Small intestine (tissue), 7 donors: ENCODE measurements at regions not wholly inside any gene's neighbourhood (a gene's known extent, or its start where the extent isn't known, plus 50 kb on each side); places are given as distances from the start of the nearest gene placed in this dataset.

Experiments
- DNase-seq, 2 donors: peaks; one replicate each; pipeline versions ENCODE4 v3.0.0 to v3.0.0-alpha.2; 2013
- FAIRE-seq: peaks from 2 replicates; lab custom pipeline; 2012; peaks lifted over from hg19 to GRCh38; lab: Jason Lieb, UNC
- H3K27ac ChIP-seq, 3 donors: one replicate each; pipeline ENCODE4 v1.5.1; 2013; ENCODE audit warnings: low read length in 2 of 3, mild to moderate bottlenecking in 2 of 3, control low read depth in 1 of 3, inconsistent platforms in 1 of 3, low read depth in 1 of 3, moderate library complexity in 1 of 3
- H3K27me3 ChIP-seq, 3 donors: one replicate each; pipeline ENCODE4 v1.6.1; 2013; ENCODE audit warnings: low read length in 3 of 3, inconsistent platforms in 1 of 3; ENCODE audit not compliant: control insufficient read depth in 3 of 3, insufficient read depth in 3 of 3
- H3K36me3 ChIP-seq, 3 donors: one replicate each; pipeline ENCODE4 v1.6.1; 2013; ENCODE audit warnings: low read length in 3 of 3, inconsistent platforms in 1 of 3, low read depth in 1 of 3, mild to moderate bottlenecking in 1 of 3, moderate library complexity in 1 of 3; ENCODE audit not compliant: control insufficient read depth in 3 of 3, insufficient read depth in 2 of 3
- H3K4me1 ChIP-seq, 3 donors: one replicate each; pipeline ENCODE4 v1.6.1; 2013; ENCODE audit warnings: low read length in 2 of 3, inconsistent platforms in 1 of 3, low read depth in 1 of 3, mild to moderate bottlenecking in 1 of 3, moderate library complexity in 1 of 3; ENCODE audit not compliant: control insufficient read depth in 3 of 3, insufficient read depth in 2 of 3
- H3K4me3 ChIP-seq, 3 donors: one replicate each; pipeline ENCODE4 v1.5.1; 2013; ENCODE audit warnings: low read length in 3 of 3, control low read depth in 1 of 3, inconsistent platforms in 1 of 3, low read depth in 1 of 3, mild to moderate bottlenecking in 1 of 3, moderate library complexity in 1 of 3
- H3K9me3 ChIP-seq, 2 donors: one replicate each; pipeline ENCODE4 v1.6.1; 2013; ENCODE audit warnings: low read depth in 1 of 2, low read length in 1 of 2; ENCODE audit not compliant: control insufficient read depth in 2 of 2, insufficient read depth in 1 of 2
- WGBS, 3 donors: extraction: QIAGEN DNeasy Blood & Tissue Kit; methylation state at CpG; one replicate each; pipeline ENCODE4 v1.1.7; 2013; 5-methylcytosine and 5-hydroxymethylcytosine counted together
- donor health status: healthy with polysubstance abuse.
- donor health status: control.
- donor health status: control.
- donor health status: Bipolar disorder and iron deficiency.
- donor health status: healthy.

GRCh38 chr12:92608151-92609091 lies 94.4 kb upstream of the PLEKHG7 start:
- Histone ChIP-seq H3K9me3 (no peaks in the 10 kb centered on the region), H3K36me3 (no peaks in the 10 kb centered on the region), H3K4me3 (no peak overlapping the region), H3K4me1 (no peaks in the 10 kb centered on the region), H3K27me3 (no peaks in the 10 kb centered on the region), H3K27ac (no peak overlapping the region)
- FAIRE-seq (no peak), DNase-seq (peak; percentile 63 to 68)
- 28 to 36% (median 34%) methylated on average over 8 of the region's 8 CpGs for WGBS, 3 donors

DNA sequence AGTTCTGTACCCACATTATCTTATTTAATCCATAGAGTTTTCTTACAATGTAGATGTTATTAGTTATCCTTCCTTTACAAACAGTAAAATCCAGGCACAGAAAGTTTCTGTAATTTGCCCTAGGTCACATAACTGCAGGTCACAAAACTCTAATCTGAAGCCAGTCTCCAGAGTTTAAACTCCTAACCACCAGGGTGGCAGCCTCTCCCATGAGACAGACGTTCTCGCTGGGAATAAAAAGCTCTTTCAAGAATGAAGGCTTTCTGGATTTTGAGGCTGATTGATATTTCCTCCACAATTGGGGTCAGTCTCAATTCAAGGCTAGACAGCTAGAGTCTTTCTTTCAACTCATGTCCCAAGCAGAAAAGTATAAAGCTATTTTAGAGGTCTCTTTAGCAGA lies 95.8 kb upstream of the PLEKHG7 start:
- Histone ChIP-seq H3K36me3 (no peaks in the 10 kb centered on the region), H3K9me3 (peaks cover 0 to 1% of the 10 kb centered on the region in 2 donors), H3K27me3 (no peaks in the 10 kb centered on the region), H3K27ac (no peak overlapping the region), H3K4me3 (no peak overlapping the region), H3K4me1 (no peaks in the 10 kb centered on the region)
- WGBS, 3 donors, result 82 to 92% (median 82%) methylated on average over 2 of the region's 2 CpGs
- DNase-seq (no peak), FAIRE-seq (no peak)

DNA sequence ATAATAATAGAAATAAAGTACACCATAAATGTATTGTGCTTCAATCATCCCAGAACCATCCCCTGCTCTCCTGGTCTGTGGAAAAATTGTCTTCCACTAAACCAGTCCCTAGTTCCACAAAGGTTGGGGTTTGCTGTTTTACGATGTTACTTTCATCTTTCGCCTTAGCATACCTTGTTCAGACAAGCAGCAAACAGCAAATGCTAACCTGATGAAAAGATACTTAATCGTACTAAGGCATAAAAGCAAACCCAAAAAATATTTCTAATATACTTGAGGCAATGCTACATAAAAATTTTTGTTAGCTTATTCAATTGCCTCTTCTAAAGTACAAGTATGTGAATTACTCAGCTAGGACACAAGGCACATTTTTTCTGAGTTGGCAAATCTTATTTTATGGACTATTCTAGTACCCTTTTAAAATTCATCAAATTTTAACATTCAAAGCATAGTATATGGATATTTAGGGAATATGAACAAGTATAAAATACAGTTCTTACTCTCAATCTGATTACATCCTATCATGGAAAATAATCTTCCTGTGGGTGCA lies 97.1 kb upstream of the PLEKHG7 start:
- no peaks in the 10 kb centered on the region for H3K36me3 ChIP-seq
- FAIRE-seq, result no peak
- no peak overlapping the region for H3K4me3 ChIP-seq
- H3K27ac ChIP-seq, result no peak overlapping the region
- WGBS, 3 donors, result 63 to 91% (median 91%) methylated on average over 3 of the region's 3 CpGs
- no peak for DNase-seq
- no peaks in the 10 kb centered on the region for H3K4me1 ChIP-seq
- H3K27me3 ChIP-seq, result no peaks in the 10 kb centered on the region
- peaks cover 0 to 6% of the 10 kb centered on the region in 2 donors for H3K9me3 ChIP-seq

DNA sequence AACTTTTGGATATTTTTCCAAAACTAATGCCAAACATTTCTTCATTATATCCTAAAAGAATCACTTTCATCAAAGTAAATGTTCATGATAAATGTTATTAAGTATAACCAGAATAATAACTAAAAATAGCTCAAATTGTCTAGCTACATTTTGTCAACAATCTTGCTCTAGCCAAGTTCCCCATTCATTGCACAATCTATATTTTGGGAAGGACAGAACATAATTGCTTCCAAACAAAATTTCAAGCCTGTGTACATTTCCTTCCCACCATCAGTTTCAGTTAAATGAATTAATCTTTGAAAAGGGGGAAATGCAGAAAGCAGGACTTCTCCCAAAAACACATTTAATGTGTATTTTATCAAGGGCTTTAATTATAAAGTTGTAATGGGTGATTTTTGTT lies 98.0 kb upstream of the PLEKHG7 start:
- H3K4me3 ChIP-seq, result no peak overlapping the region
- H3K9me3 ChIP-seq, result peaks cover 0 to 15% of the 10 kb centered on the region in 2 donors
- no peak for FAIRE-seq
- H3K27me3 ChIP-seq, result no peaks in the 10 kb centered on the region
- H3K4me1 ChIP-seq, result no peaks in the 10 kb centered on the region
- no peaks in the 10 kb centered on the region for H3K36me3 ChIP-seq
- no peak overlapping the region for H3K27ac ChIP-seq
- no peak for DNase-seq

DNA sequence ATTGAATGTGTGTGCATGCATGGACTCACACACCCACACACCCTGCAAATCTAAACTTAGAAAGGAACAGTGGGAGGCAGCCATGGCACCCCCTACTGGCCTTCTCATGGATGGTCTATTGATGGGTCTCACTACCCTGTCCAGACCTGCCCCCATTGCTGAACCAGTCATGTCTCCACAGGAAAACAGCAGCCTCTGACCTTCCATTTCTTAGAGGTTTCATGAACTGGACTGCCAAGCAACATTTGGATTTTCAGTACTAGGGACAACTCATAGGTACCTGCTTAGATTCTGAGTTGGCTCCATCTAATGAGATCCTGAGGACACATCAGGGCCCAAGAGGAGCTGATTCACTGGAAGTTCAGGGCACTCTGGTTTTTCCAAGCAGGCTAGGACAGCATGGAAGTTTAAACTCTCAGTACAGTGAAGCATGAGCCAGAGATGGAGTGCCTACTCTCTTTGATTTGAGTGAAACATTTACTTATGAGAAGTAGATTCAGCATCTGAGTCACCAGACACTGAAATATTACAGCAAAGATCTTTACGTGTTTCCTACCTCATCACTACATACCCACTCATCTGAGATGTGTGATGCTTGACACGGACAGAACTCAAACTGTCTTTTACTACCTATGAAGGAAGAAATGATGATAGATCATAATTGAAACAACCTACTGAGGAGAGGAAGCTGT lies 98.9 kb upstream of the PLEKHG7 start:
- no peaks in the 10 kb centered on the region for H3K36me3 ChIP-seq
- DNase-seq (no peak), FAIRE-seq (no peak)
- peaks cover 0 to 22% of the 10 kb centered on the region in 2 donors for H3K9me3 ChIP-seq
- 83 to 90% (median 84%) methylated on average over 2 of the region's 2 CpGs for WGBS, 3 donors
- no peaks in the 10 kb centered on the region for H3K4me1 ChIP-seq
- H3K27me3 ChIP-seq, result no peaks in the 10 kb centered on the region
- no peak overlapping the region for H3K27ac ChIP-seq
- no peak overlapping the region for H3K4me3 ChIP-seq

- Histone ChIP-seq H3K9me3 (peaks cover 0 to 23% of the 10 kb centered on the region in 2 donors), H3K36me3 (no peaks in the 10 kb centered on the region), H3K27ac (no peak overlapping the region), H3K27me3 (no peaks in the 10 kb centered on the region), H3K4me1 (no peaks in the 10 kb centered on the region), H3K4me3 (no peak overlapping the region)
- FAIRE-seq, result no peak
- WGBS, 3 donors, result 85 to 89% (median 88%) methylated on average over 2 of the region's 2 CpGs
- no peak for DNase-seq
These were observed 99.7 kb upstream of the PLEKHG7 start for GRCh38 chr12:92602930-92603623.

GRCh38 chr12:92602476-92602875 lies 100.3 kb upstream of the PLEKHG7 start:
- WGBS, 3 donors, result 84 to 88% (median 85%) methylated on average over 2 of the region's 2 CpGs
- FAIRE-seq (no peak), DNase-seq (no peak)
- H3K4me3 ChIP-seq, result no peak overlapping the region
- H3K36me3 ChIP-seq, result no peaks in the 10 kb centered on the region
- H3K4me1 ChIP-seq, result no peaks in the 10 kb centered on the region
- no peak overlapping the region for H3K27ac ChIP-seq
- H3K27me3 ChIP-seq, result no peaks in the 10 kb centered on the region
- peaks cover 0 to 23% of the 10 kb centered on the region in 2 donors for H3K9me3 ChIP-seq

- FAIRE-seq (no peak), DNase-seq (no peak)
- H3K4me1 ChIP-seq, result no peaks in the 10 kb centered on the region
- 70 to 93% (median 92%) methylated on average over 6 of the region's 6 CpGs for WGBS, 3 donors
- H3K9me3 ChIP-seq, result peaks cover 0 to 23% of the 10 kb centered on the region in 2 donors
- no peaks in the 10 kb centered on the region for H3K27me3 ChIP-seq
- no peak overlapping the region for H3K27ac ChIP-seq
- no peaks in the 10 kb centered on the region for H3K36me3 ChIP-seq
- no peak overlapping the region for H3K4me3 ChIP-seq
These were observed 101.1 kb upstream of the PLEKHG7 start for GRCh38 chr12:92601680-92602079.
